ENCODE measurements at regions not wholly inside any gene's neighbourhood (a gene's known extent, or its start where the extent isn't known, plus 50 kb on each side); places are given as distances from the start of the nearest gene placed in this dataset.
"Not testable (repeated sequence)": the region's sequence is repeated elsewhere in the genome, so short reads cannot be mapped to it uniquely, and the experiment has no call there.

DNA sequence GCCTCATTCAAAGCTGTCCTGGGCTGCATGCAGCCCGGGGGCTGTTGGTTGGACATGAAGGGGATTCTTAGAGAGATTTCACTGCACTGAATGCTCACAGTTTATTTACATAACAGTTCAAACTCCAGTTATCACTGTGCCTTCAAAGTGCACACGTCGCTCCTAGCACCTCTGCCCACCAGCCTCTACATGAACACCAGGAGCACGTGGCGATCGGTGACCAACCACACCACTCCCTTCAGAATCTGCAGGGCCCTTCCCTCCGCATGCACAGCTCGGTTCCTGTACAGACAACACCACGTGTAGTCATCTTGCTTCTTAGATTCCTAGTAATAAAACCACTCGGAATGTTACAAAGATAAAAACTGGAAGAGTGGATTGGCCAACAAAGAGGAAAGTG is 72.9 kb upstream of the GOLGA6L6 start:
- not testable (repeated sequence) for H3K4me1 ChIP-seq (ENCODE audit: control insufficient read depth, low read depth, low read length); H3K27me3 ChIP-seq (ENCODE audit: control insufficient read depth, insufficient read depth, low read length); H3K9ac ChIP-seq (ENCODE audit: low read length); H3K9me3 ChIP-seq (ENCODE audit: control insufficient read depth, low read depth, low read length); H3K27ac ChIP-seq (ENCODE audit: low read length); H3K36me3 ChIP-seq (ENCODE audit: control insufficient read depth, low read depth, low read length); H3K4me3 ChIP-seq (ENCODE audit: low read length)

DNA sequence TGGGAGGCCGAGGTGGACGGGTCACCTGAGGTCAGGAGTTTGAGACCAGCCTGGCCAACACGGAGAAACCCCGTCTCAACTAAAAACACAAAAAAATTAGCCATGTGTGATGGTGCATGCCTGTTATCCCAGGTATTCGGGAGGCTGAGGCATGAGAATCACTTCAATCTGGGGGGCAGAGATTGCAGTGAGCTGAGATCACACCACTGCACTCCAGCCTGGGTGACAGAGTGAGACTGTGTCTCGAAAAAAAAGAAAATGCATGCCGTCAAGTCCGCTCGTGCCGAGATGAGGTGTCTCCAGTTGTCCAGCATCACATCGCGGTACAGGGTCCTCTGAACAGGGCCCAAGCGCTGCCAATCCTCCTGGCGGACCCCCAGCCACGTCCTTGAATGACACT is 71.2 kb upstream of the GOLGA6L6 start:
- H3K27me3 ChIP-seq (ENCODE audit: control insufficient read depth, insufficient read depth, low read length); H3K9me3 ChIP-seq (ENCODE audit: control insufficient read depth, low read depth, low read length); H3K36me3 ChIP-seq (ENCODE audit: control insufficient read depth, low read depth, low read length); H3K27ac ChIP-seq (ENCODE audit: low read length); H3K4me3 ChIP-seq (ENCODE audit: low read length); H3K4me1 ChIP-seq (ENCODE audit: control insufficient read depth, low read depth, low read length); H3K9ac ChIP-seq (ENCODE audit: low read length): not testable (repeated sequence)

DNA sequence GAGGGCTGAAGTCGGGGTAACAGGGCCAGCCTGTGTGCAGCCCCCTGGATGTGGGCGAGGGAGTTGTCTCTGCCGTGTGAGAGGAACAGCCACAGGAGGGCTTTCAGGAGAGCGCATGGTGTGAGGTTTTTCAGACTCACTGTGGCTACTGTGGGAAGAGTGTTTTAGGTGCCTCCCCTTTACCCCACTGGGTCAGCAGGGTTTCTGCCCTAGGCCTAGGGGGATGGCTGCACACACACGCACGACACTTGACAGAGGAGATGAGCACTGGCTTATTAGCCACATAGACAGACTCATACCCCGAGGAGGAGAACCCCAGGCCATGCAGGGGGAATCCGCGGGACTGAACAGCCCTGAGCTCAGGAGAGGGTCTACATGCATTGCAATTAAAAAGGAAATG is 70.8 kb upstream of the GOLGA6L6 start:
- H3K4me1 ChIP-seq (ENCODE audit: control insufficient read depth, low read depth, low read length); H3K27me3 ChIP-seq (ENCODE audit: control insufficient read depth, insufficient read depth, low read length); H3K9ac ChIP-seq (ENCODE audit: low read length); H3K4me3 ChIP-seq (ENCODE audit: low read length); H3K9me3 ChIP-seq (ENCODE audit: control insufficient read depth, low read depth, low read length); H3K36me3 ChIP-seq (ENCODE audit: control insufficient read depth, low read depth, low read length); H3K27ac ChIP-seq (ENCODE audit: low read length): not testable (repeated sequence)

DNA sequence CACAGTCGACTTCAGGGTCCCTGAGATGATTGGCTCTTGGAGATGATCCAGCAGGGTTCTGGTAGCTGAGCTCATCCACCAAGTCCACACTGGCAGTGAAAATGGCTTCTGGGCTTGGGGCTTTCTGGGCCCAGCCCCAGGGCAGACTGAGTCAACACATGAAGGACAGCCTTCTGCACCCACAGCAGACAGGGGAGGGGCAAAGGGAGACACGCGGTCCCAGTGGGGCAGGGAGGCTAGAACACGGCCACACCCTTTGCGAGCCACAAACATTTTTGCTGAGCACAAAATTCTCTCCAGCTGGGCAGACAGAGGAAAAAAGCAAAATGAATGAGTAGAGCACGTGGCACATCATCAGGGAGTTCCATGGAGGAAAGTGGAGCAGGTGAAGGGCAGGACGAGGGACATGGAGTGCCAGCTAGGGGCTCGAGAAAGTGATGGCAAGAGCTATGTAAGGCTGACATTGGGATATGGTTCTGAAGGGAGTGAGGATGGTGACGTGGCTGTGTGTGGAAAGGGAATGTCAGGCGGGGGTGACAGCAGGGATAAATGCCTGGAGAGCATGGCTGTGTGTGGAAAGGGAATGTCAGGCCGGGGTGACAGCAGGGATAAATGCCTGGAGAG is 70.2 kb upstream of the GOLGA6L6 start:
- H3K4me3 ChIP-seq (ENCODE audit: low read length); H3K9ac ChIP-seq (ENCODE audit: low read length); H3K27ac ChIP-seq (ENCODE audit: low read length); H3K27me3 ChIP-seq (ENCODE audit: control insufficient read depth, insufficient read depth, low read length); H3K9me3 ChIP-seq (ENCODE audit: control insufficient read depth, low read depth, low read length); H3K36me3 ChIP-seq (ENCODE audit: control insufficient read depth, low read depth, low read length); H3K4me1 ChIP-seq (ENCODE audit: control insufficient read depth, low read depth, low read length): not testable (repeated sequence)

GRCh38 chr15:20608179-20608578 is 66.6 kb upstream of the GOLGA6L6 start:
- not testable (repeated sequence) for H3K27me3 ChIP-seq (ENCODE audit: control insufficient read depth, insufficient read depth, low read length); H3K9ac ChIP-seq (ENCODE audit: low read length); H3K36me3 ChIP-seq (ENCODE audit: control insufficient read depth, low read depth, low read length); H3K9me3 ChIP-seq (ENCODE audit: control insufficient read depth, low read depth, low read length); H3K27ac ChIP-seq (ENCODE audit: low read length); H3K4me1 ChIP-seq (ENCODE audit: control insufficient read depth, low read depth, low read length); H3K4me3 ChIP-seq (ENCODE audit: low read length)

- H3K9ac ChIP-seq (ENCODE audit: low read length); H3K9me3 ChIP-seq (ENCODE audit: control insufficient read depth, low read depth, low read length); H3K27me3 ChIP-seq (ENCODE audit: control insufficient read depth, insufficient read depth, low read length); H3K27ac ChIP-seq (ENCODE audit: low read length); H3K4me1 ChIP-seq (ENCODE audit: control insufficient read depth, low read depth, low read length); H3K36me3 ChIP-seq (ENCODE audit: control insufficient read depth, low read depth, low read length); H3K4me3 ChIP-seq (ENCODE audit: low read length): not testable (repeated sequence)
These were observed 55.6 kb upstream of the GOLGA6L6 start for GRCh38 chr15:20597245-20597644.

DNA sequence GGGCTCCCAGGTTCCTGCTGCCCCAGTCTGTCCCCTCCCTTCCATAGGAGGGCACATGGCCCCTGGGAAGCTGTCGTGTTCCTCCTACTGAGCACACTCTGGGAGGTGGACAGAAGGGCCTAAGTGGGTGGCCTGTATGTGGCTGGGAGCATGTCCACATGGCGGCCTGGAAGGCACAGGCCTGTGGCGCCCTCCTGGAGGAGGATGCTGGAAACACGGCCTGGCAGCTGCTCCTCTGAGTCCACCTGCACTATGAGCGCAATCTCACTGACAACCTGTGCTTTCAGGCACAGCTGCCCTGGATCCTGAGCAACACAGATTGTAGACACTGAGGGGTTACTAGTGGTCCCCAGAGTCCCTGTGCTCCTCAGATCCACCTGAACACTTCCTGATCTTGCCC is 52.6 kb upstream of the GOLGA6L6 start:
- H3K36me3 ChIP-seq (ENCODE audit: control insufficient read depth, low read depth, low read length); H3K27ac ChIP-seq (ENCODE audit: low read length); H3K4me3 ChIP-seq (ENCODE audit: low read length); H3K4me1 ChIP-seq (ENCODE audit: control insufficient read depth, low read depth, low read length); H3K27me3 ChIP-seq (ENCODE audit: control insufficient read depth, insufficient read depth, low read length); H3K9me3 ChIP-seq (ENCODE audit: control insufficient read depth, low read depth, low read length); H3K9ac ChIP-seq (ENCODE audit: low read length): not testable (repeated sequence)

- H3K4me3 ChIP-seq (ENCODE audit: low read length); H3K36me3 ChIP-seq (ENCODE audit: control insufficient read depth, low read depth, low read length); H3K9me3 ChIP-seq (ENCODE audit: control insufficient read depth, low read depth, low read length); H3K27me3 ChIP-seq (ENCODE audit: control insufficient read depth, insufficient read depth, low read length); H3K9ac ChIP-seq (ENCODE audit: low read length); H3K27ac ChIP-seq (ENCODE audit: low read length); H3K4me1 ChIP-seq (ENCODE audit: control insufficient read depth, low read depth, low read length): not testable (repeated sequence)
These were observed 50.3 kb upstream of the GOLGA6L6 start for GRCh38 chr15:20591936-20592335.
